ENCODE measurements at regions not wholly inside any gene's neighbourhood (a gene's known extent, or its start where the extent isn't known, plus 50 kb on each side); places are given as distances from the start of the nearest gene placed in this dataset.
A peak's percentile ranks its signal among the peaks of the same experiment; 100 is the strongest.

DNA sequence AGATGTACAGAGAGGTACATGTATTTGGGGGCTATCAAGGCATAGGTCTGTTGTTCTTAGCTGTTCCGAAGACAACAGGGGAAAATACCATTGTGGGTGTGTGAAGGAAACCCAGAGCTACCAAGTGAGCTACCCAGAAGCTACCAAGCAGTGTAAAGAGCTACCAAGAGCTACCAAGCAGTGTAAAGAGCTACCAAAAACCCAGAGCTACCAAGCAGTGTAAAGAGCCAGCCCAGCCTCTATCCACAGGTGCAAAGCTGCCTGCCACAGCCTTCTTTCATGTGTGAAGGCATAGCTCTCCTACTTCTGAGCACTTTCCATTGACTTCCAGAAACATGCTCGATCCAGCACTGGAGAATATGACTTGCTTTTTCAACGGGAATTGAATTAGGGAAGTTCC lies 145.7 kb downstream of the AKAP11 start:
- Histone ChIP-seq H3K27me3 (ENCODE audit: control insufficient read depth, insufficient read depth, low read length) (no peaks in the 10 kb centered on the region), H3K4me1 (ENCODE audit: control insufficient read depth, insufficient read depth, low read length) (no peaks in the 10 kb centered on the region), H3K4me3 (ENCODE audit: low read length) (no peak overlapping the region), H3K36me3 (ENCODE audit: control insufficient read depth, insufficient read depth, low read length) (no peaks in the 10 kb centered on the region), H3K27ac (ENCODE audit: low read length) (no peak overlapping the region), H3K9me3 (ENCODE audit: control insufficient read depth, insufficient read depth, low read length) (no peaks in the 10 kb centered on the region)
- H3K27ac Mint-ChIP-seq: no peak overlapping the region
- H3K27me3 Mint-ChIP-seq (ENCODE audit: low read depth in 2 of 2): peaks cover 0 to 2% of the 10 kb centered on the region in 2 donors
- TF ChIP-seq, protein P1, sequence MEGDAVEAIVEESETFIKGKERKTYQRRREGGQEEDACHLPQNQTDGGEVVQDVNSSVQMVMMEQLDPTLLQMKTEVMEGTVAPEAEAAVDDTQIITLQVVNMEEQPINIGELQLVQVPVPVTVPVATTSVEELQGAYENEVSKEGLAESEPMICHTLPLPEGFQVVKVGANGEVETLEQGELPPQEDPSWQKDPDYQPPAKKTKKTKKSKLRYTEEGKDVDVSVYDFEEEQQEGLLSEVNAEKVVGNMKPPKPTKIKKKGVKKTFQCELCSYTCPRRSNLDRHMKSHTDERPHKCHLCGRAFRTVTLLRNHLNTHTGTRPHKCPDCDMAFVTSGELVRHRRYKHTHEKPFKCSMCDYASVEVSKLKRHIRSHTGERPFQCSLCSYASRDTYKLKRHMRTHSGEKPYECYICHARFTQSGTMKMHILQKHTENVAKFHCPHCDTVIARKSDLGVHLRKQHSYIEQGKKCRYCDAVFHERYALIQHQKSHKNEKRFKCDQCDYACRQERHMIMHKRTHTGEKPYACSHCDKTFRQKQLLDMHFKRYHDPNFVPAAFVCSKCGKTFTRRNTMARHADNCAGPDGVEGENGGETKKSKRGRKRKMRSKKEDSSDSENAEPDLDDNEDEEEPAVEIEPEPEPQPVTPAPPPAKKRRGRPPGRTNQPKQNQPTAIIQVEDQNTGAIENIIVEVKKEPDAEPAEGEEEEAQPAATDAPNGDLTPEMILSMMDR (IDR thresholded peaks at IDR 0.05): no peak
- no peaks in the 10 kb centered on the region for H3K4me1 Mint-ChIP-seq
- H3K4me3 Mint-ChIP-seq: no peak overlapping the region
- ATAC-seq: no peak
- no peaks in the 10 kb centered on the region for H3K9me3 Mint-ChIP-seq
- H3K36me3 Mint-ChIP-seq: no peaks in the 10 kb centered on the region
- no peak for DNase-seq
- WGBS (ENCODE audit: insufficient coverage): 94% methylated on average over 1 of the region's 3 CpGs
- intact Hi-C loops (cut with micrococcal nuclease): no loop called here

DNA sequence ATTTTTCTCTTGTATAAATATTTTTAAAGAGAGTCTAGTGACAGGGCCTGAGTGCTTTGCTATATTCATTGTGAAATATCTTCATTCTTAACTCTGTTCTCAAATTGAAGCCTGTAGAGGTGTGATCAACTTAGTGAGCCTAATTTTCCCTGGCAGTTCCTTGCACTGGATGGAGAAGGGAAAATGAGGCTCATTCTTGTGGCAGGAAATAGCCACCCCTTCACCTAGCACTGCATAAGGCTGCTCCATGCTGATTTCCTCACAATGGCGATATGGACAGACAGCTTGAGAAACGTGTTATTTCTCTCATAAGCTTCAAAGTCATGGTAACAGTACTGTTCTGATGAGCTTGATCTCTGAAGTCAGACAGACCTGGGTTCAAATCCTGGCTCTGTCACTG lies 146.2 kb downstream of the AKAP11 start:
- ATAC-seq (no peak), DNase-seq (no peak)
- no peaks in the 10 kb centered on the region for H3K27me3 ChIP-seq (ENCODE audit: control insufficient read depth, insufficient read depth, low read length)
- H3K9me3 Mint-ChIP-seq: no peaks in the 10 kb centered on the region
- no peaks in the 10 kb centered on the region for H3K4me1 Mint-ChIP-seq
- H3K27ac ChIP-seq (ENCODE audit: low read length): no peak overlapping the region
- no peak overlapping the region for H3K27ac Mint-ChIP-seq
- H3K9me3 ChIP-seq (ENCODE audit: control insufficient read depth, insufficient read depth, low read length): no peaks in the 10 kb centered on the region
- no peak overlapping the region for H3K4me3 ChIP-seq (ENCODE audit: low read length)
- WGBS (ENCODE audit: insufficient coverage): 77% methylated on average over 2 of the region's 2 CpGs
- H3K27me3 Mint-ChIP-seq (ENCODE audit: low read depth in 2 of 2): peaks cover 0 to 2% of the 10 kb centered on the region in 2 donors
- H3K4me3 Mint-ChIP-seq: no peak overlapping the region
- no peaks in the 10 kb centered on the region for H3K36me3 ChIP-seq (ENCODE audit: control insufficient read depth, insufficient read depth, low read length)
- no peaks in the 10 kb centered on the region for H3K4me1 ChIP-seq (ENCODE audit: control insufficient read depth, insufficient read depth, low read length)
- no peaks in the 10 kb centered on the region for H3K36me3 Mint-ChIP-seq
- TF ChIP-seq, protein P1 (IDR thresholded peaks at IDR 0.05): no peak
- intact Hi-C loops (cut with micrococcal nuclease): no loop called here

DNA sequence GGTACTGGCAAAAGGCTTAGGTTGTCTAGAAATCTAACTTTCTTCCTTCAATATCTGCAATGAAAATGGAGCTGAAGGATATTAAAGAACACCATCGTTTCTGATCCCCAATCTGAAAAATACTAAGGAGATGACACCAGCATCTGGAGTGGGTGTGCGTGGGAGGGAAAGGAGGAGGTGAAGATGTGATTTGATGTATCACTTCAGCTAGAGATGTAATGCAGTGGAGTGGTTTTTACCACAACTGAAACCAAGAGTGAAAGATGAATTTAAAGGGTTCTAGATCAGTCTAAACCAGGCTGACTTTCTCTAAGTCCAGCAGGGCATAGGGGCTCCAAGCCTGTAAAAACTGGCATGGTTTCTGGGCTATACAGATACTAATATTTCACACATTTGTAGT lies 148.4 kb downstream of the AKAP11 start:
- H3K9me3 ChIP-seq (ENCODE audit: control insufficient read depth, insufficient read depth, low read length): no peaks in the 10 kb centered on the region
- Mint-ChIP-seq H3K9me3 (no peaks in the 10 kb centered on the region), H3K36me3 (no peaks in the 10 kb centered on the region), H3K27me3 (ENCODE audit: low read depth in 2 of 2) (peaks cover 0 to 2% of the 10 kb centered on the region in 2 donors), H3K4me1 (no peaks in the 10 kb centered on the region), H3K4me3 (no peak overlapping the region), H3K27ac (no peak overlapping the region)
- no peak overlapping the region for H3K27ac ChIP-seq (ENCODE audit: low read length)
- no peaks in the 10 kb centered on the region for H3K4me1 ChIP-seq (ENCODE audit: control insufficient read depth, insufficient read depth, low read length)
- DNase-seq (no peak), ATAC-seq (peak in 1 of 3 donors; percentile 32)
- H3K36me3 ChIP-seq (ENCODE audit: control insufficient read depth, insufficient read depth, low read length): no peaks in the 10 kb centered on the region
- H3K27me3 ChIP-seq (ENCODE audit: control insufficient read depth, insufficient read depth, low read length): no peaks in the 10 kb centered on the region
- TF ChIP-seq, protein P1 (IDR thresholded peaks at IDR 0.05): no peak
- intact Hi-C loops (cut with micrococcal nuclease): no loop called here
- H3K4me3 ChIP-seq (ENCODE audit: low read length): no peak overlapping the region
- 49% methylated on average over 2 of the region's 2 CpGs for WGBS (ENCODE audit: insufficient coverage)

DNA sequence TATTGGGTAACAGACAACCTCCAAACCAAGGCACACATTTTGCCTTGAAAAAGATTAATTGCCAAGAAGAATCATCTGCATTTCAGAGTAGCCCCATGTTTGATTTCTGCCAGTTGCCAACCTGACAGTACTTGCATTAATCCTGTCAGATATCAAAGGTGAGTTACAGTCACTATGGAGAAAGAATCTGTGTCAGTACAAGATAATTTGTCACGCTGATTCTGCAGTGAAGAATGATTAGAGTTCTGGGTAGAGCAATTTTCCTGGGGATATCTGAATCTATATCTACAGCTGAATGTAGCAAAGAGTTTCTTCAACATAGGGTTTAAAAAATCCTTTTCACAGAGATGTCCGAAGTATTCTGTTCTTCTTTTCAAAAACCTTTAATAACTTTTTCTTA lies 150.7 kb downstream of the AKAP11 start:
- intact Hi-C loops (cut with micrococcal nuclease): no loop called here
- TF ChIP-seq, protein P1 (IDR thresholded peaks at IDR 0.05): no peak
- DNase-seq (no peak), ATAC-seq (no peak)
- peaks cover 0 to 3% of the 10 kb centered on the region in 2 donors for H3K9me3 Mint-ChIP-seq
- H3K27me3 Mint-ChIP-seq (ENCODE audit: low read depth in 2 of 2): peaks cover 0 to 2% of the 10 kb centered on the region in 2 donors
- H3K4me1 Mint-ChIP-seq: no peaks in the 10 kb centered on the region
- H3K27me3 ChIP-seq (ENCODE audit: control insufficient read depth, insufficient read depth, low read length): no peaks in the 10 kb centered on the region
- H3K36me3 Mint-ChIP-seq: no peaks in the 10 kb centered on the region
- H3K4me1 ChIP-seq (ENCODE audit: control insufficient read depth, insufficient read depth, low read length): no peaks in the 10 kb centered on the region
- WGBS (ENCODE audit: insufficient coverage): 100% methylated on average over 1 of the region's 2 CpGs
- H3K27ac Mint-ChIP-seq: no peak overlapping the region
- H3K9me3 ChIP-seq (ENCODE audit: control insufficient read depth, insufficient read depth, low read length): no peaks in the 10 kb centered on the region
- no peak overlapping the region for H3K4me3 Mint-ChIP-seq
- no peak overlapping the region for H3K27ac ChIP-seq (ENCODE audit: low read length)
- H3K4me3 ChIP-seq (ENCODE audit: low read length): no peak overlapping the region
- H3K36me3 ChIP-seq (ENCODE audit: control insufficient read depth, insufficient read depth, low read length): no peaks in the 10 kb centered on the region
